ENCODE measurements at regions not wholly inside any gene's neighbourhood (a gene's known extent, or its start where the extent isn't known, plus 50 kb on each side); places are given as distances from the start of the nearest gene placed in this dataset.

- TF ChIP-seq POLR2AphosphoS5 (IDR thresholded peaks at IDR 0.05; ENCODE audit: borderline replicate concordance, low read depth, low read length): no peak
- TF ChIP-seq EZH2 (IDR thresholded peaks at IDR 0.05): no peak
Measured at GRCh38 chr20:29874476-29875202, 1382.8 kb upstream of the DEFB115 start.
